OCI-LY3 (cell line): ENCODE measurements at regions not wholly inside any gene's neighbourhood (a gene's known extent, or its start where the extent isn't known, plus 50 kb on each side); places are given as distances from the start of the nearest gene placed in this dataset.

Experiments used
- EZH2phosphoT487 ChIP-seq: fragments of 200-600 bp; shearing (Covaris generic); IDR thresholded peaks from 2 replicates; pipeline ENCODE4 v1.6.1; 2018; ENCODE audit warnings: antibody characterized with exemption, mixed run types, low read depth
- TF ChIP-seq, protein P1 (sequence below): fragments of 200-600, 300-600 bp; sonication (generic); IDR thresholded peaks from 2 replicates; pipeline ENCODE4 v1.5.1; 2014; ENCODE audit warnings: antibody characterized with exemption, low read length, low read depth

DNA sequence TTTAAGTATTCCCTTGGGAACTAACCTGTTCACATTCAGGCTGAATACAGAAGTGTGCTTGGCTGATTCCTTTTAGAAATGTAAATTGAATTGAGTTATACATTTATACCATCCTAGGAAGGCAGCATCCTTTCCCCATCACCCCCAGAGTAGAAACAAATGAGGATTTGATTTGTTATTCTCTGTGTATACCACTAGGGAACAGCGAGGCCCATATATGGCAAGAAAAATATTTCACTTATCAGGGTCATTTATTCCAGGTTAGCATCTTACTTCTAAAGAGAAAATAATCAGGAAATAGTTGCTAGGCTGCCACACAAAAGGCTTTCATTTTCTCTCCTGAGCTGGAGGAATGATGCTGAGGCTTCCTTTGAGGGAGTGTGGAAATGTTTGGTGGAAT is 516.9 kb downstream of the PIK3C3 start:
- TF ChIP-seq, protein P1, sequence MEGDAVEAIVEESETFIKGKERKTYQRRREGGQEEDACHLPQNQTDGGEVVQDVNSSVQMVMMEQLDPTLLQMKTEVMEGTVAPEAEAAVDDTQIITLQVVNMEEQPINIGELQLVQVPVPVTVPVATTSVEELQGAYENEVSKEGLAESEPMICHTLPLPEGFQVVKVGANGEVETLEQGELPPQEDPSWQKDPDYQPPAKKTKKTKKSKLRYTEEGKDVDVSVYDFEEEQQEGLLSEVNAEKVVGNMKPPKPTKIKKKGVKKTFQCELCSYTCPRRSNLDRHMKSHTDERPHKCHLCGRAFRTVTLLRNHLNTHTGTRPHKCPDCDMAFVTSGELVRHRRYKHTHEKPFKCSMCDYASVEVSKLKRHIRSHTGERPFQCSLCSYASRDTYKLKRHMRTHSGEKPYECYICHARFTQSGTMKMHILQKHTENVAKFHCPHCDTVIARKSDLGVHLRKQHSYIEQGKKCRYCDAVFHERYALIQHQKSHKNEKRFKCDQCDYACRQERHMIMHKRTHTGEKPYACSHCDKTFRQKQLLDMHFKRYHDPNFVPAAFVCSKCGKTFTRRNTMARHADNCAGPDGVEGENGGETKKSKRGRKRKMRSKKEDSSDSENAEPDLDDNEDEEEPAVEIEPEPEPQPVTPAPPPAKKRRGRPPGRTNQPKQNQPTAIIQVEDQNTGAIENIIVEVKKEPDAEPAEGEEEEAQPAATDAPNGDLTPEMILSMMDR: no peak
- TF ChIP-seq EZH2phosphoT487: no peak
